SH-SY5Y (cell line): ENCODE measurements at regions not wholly inside any gene's neighbourhood (a gene's known extent, or its start where the extent isn't known, plus 50 kb on each side); places are given as distances from the start of the nearest gene placed in this dataset.

Source experiments
- GATA2 ChIP-seq: IDR thresholded peaks from 2 replicates; pipeline ENCODE4 v1.6.1; 2011; ENCODE audit warnings: mild to moderate bottlenecking, low read depth, low read length
- GATA3 ChIP-seq: IDR thresholded peaks from 2 replicates; pipeline ENCODE4 v1.6.1; 2011; ENCODE audit warnings: low read depth, mild to moderate bottlenecking, low read length, moderate library complexity

DNA sequence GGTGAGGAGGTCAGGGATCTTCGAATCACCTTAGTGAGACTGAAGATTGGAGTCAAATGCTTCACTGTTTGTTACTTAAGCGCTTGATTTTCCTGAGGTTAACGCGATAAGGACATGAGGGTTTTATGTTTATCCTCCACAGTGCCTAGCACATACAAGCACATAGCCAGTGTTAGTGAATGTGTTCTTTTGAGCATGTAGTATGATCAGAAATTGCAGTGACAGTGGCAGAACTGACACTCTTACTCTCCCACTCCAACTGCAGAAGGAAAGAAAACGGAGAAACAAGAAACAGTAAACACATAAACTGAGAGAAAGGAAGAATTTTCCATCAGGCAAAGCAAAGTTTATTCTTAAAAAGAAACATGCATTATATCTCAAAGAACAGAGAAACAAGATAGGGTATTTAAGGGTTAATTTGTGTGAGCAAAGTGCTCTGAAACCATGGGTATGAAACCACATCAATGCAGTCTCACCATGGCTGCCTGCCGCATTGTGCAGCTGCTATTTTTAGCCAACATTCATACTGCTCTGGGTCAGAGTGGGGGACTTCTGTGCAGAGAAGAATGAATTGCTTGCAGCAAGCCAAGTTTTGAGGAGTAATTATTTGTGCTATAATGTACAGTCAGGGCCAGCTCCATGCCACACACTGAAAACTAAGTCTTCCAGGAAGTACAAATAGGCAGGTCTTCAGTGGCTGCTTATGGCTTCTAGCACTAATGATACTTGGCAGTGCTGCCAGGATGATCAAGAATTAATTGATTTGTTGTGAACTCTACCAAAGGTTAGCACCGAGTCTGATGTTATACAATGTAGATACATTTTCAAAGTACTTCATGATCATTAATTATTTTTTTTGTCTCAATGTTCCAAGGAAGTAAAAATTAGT is 152.0 kb downstream of the MACC1 start:
- TF ChIP-seq GATA2 (no peak), GATA3 (no peak)
